ENCODE measurements at regions not wholly inside any gene's neighbourhood (a gene's known extent, or its start where the extent isn't known, plus 50 kb on each side); places are given as distances from the start of the nearest gene placed in this dataset.

GRCh38 chr3:187802203-187802927 is 57.1 kb upstream of the BCL6 start:
- H3K4me3 ChIP-seq (ENCODE audit: low read depth, low read length): no peak overlapping the region
- DNase-seq (ENCODE audit: low read depth): no peak
- TF ChIP-seq POLR2A (IDR thresholded peaks at IDR 0.05; ENCODE audit: extremely low read depth, insufficient read length) (no peak), CTCF (IDR thresholded peaks at IDR 0.05; ENCODE audit: low read depth, low read length) (no peak), MYC (IDR thresholded peaks at IDR 0.05; ENCODE audit: low read depth, low read length) (no peak), MAX (IDR thresholded peaks at IDR 0.05; ENCODE audit: low read depth, low read length) (no peak)

- no peak for DNase-seq (ENCODE audit: low read depth)
- no peak overlapping the region for H3K4me3 ChIP-seq (ENCODE audit: low read depth, low read length)
- TF ChIP-seq POLR2A (IDR thresholded peaks at IDR 0.05; ENCODE audit: extremely low read depth, insufficient read length) (no peak), MAX (IDR thresholded peaks at IDR 0.05; ENCODE audit: low read depth, low read length) (no peak), CTCF (IDR thresholded peaks at IDR 0.05; ENCODE audit: low read depth, low read length) (no peak), MYC (IDR thresholded peaks at IDR 0.05; ENCODE audit: low read depth, low read length) (no peak)
These were observed 57.6 kb upstream of the BCL6 start for GRCh38 chr3:187802928-187803259.

GRCh38 chr3:187804120-187804744 is 59.0 kb upstream of the BCL6 start:
- H3K4me3 ChIP-seq (ENCODE audit: low read depth, low read length): no peak overlapping the region
- no peak for DNase-seq (ENCODE audit: low read depth)
- TF ChIP-seq CTCF (IDR thresholded peaks at IDR 0.05; ENCODE audit: low read depth, low read length) (no peak), MYC (IDR thresholded peaks at IDR 0.05; ENCODE audit: low read depth, low read length) (no peak), POLR2A (IDR thresholded peaks at IDR 0.05; ENCODE audit: extremely low read depth, insufficient read length) (no peak), MAX (IDR thresholded peaks at IDR 0.05; ENCODE audit: low read depth, low read length) (no peak)

- DNase-seq (ENCODE audit: low read depth): no peak
- TF ChIP-seq MAX (IDR thresholded peaks at IDR 0.05; ENCODE audit: low read depth, low read length) (no peak), CTCF (IDR thresholded peaks at IDR 0.05; ENCODE audit: low read depth, low read length) (no peak), POLR2A (IDR thresholded peaks at IDR 0.05; ENCODE audit: extremely low read depth, insufficient read length) (no peak), MYC (IDR thresholded peaks at IDR 0.05; ENCODE audit: low read depth, low read length) (no peak)
- no peak overlapping the region for H3K4me3 ChIP-seq (ENCODE audit: low read depth, low read length)
These were observed 59.5 kb upstream of the BCL6 start for GRCh38 chr3:187804745-187805121.

GRCh38 chr3:187805774-187806173 is 60.5 kb upstream of the BCL6 start:
- no peak for TF ChIP-seq MYC (IDR thresholded peaks at IDR 0.05; ENCODE audit: low read depth, low read length)
- no peak for TF ChIP-seq MAX (IDR thresholded peaks at IDR 0.05; ENCODE audit: low read depth, low read length)
- TF ChIP-seq POLR2A (IDR thresholded peaks at IDR 0.05; ENCODE audit: extremely low read depth, insufficient read length): no peak
- DNase-seq (ENCODE audit: low read depth): no peak
- H3K4me3 ChIP-seq (ENCODE audit: low read depth, low read length): no peak overlapping the region

- no peak for TF ChIP-seq MYC (IDR thresholded peaks at IDR 0.05; ENCODE audit: low read depth, low read length)
- no peak for TF ChIP-seq POLR2A (IDR thresholded peaks at IDR 0.05; ENCODE audit: extremely low read depth, insufficient read length)
- no peak for TF ChIP-seq MAX (IDR thresholded peaks at IDR 0.05; ENCODE audit: low read depth, low read length)
- TF ChIP-seq CTCF (IDR thresholded peaks at IDR 0.05; ENCODE audit: low read depth, low read length): no peak
- H3K4me3 ChIP-seq (ENCODE audit: low read depth, low read length): no peak overlapping the region
- no peak for DNase-seq (ENCODE audit: low read depth)
These were observed 62.0 kb upstream of the BCL6 start for GRCh38 chr3:187807086-187807862.
